SW480 (cell line): ENCODE measurements at regions not wholly inside any gene's neighbourhood (a gene's known extent, or its start where the extent isn't known, plus 50 kb on each side); places are given as distances from the start of the nearest gene placed in this dataset.

Experiments
- DNase-seq: peaks from one replicate; pipeline ENCODE4 v3.0.0-alpha.2; 2016; ENCODE audit warnings: low spot score

DNA sequence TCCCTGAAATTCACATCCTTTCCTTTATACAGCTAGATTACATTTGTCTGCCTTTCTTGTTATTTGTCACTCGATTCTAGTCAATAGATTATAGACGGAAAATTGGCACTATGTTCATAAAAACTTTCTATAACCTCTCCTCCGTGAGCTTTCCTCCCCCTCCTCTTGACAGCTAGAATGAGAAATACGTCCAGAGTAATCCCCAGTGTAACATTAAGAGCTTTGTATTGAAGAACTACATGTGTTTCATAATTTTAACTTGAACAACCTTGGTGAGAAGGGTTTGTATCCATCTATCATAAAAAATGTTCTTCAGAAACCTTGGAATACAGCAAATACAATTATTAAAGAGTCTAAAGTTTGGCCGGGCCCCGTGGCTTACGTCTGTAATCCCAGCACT is 1707.4 kb downstream of the PCDH7 start:
- no peak for DNase-seq

- DNase-seq, result no peak
Observed at GRCh38 chr4:32429151-32429550, 1709.0 kb downstream of the PCDH7 start.

GRCh38 chr4:32435308-32435707 is 1715.1 kb downstream of the PCDH7 start:
- DNase-seq, result no peak

- no peak for DNase-seq
Observed at GRCh38 chr4:32436816-32437215, 1716.6 kb downstream of the PCDH7 start.

DNA sequence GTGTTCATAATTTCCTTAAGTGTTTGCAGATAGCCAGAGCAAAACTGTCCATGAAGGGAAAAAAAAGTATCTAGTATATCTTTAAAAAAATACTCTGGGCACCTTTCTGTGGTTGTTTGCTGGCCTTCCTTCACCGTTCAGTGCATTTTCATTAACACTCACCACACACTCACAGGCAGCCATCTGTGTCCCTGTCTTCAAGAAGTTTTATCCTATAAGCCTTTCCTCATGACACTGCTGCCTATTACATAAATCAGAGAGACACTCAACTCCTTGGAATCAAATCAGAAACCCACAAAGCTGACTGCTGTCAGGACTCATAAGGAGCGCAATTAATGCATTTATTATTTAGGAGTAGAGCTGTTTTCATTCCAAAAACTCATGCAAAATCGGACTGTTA is 1720.2 kb downstream of the PCDH7 start:
- DNase-seq, result no peak

DNA sequence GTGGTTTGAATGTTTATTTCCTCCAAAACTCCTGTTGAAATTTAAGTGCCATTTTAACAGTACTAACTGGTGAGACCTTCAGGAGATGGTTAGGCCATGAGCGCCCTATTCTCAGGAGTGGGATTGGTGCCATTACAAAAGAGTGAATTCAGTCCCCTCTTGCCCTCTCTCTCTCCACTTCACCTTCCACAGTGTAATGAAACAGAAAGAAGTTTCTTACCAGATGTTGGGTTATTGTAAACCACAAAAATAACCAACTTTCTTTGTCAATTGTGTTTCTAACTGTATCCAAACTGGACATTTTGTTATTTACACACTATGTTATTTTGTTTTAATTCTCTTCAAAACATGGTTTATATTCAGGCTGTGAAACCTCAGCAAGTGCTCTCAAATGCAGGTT is 1734.3 kb downstream of the PCDH7 start:
- DNase-seq, result no peak

GRCh38 chr4:32455231-32455630 is 1735.1 kb downstream of the PCDH7 start:
- DNase-seq, result no peak

DNA sequence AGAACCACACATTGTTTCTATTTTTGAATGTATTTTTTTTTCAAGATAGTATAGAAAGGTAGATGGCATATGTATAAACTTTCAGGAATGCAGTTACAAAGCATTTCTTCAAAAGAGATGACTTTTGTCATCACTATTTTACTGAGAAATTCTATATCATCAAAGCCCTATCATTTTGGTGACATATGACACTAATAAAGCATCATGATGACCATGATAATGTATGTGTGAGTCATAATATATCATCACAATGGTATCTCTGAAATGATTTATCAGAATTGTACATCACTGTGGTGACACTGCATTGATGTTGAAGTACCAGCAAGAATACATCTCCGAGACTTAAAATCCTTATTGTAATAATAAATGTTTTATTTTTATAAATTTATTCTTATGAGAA is 1740.8 kb downstream of the PCDH7 start:
- DNase-seq, result no peak

GRCh38 chr4:32462944-32463343 is 1742.8 kb downstream of the PCDH7 start:
- no peak for DNase-seq

DNA sequence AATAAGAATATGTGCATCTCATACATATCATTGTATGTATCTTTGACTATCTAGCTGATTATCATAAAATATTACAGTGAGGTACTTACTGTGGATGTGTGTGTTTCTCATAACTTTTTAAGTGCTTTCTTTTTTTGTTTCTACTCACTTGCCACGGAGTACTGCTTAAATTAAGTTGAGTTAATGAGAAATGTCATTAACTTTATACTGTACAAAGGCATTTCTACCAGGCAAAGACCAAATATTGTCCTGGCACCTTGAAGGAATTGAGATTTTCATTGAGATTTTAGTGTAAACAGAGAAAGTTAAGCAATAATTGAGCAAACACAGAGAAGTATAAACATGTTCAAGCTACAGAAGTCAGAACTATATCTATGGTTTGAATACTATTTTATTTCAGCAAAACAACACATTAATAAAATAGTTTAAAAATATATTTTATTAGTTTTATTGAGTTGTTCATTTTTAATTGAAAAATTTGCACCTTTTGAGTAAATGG is 1750.0 kb downstream of the PCDH7 start:
- no peak for DNase-seq

GRCh38 chr4:32472918-32473317 is 1752.7 kb downstream of the PCDH7 start:
- DNase-seq, result no peak

GRCh38 chr4:32475710-32476109 is 1755.5 kb downstream of the PCDH7 start:
- no peak for DNase-seq

GRCh38 chr4:32477518-32477917 is 1757.3 kb downstream of the PCDH7 start:
- DNase-seq, result no peak

DNA sequence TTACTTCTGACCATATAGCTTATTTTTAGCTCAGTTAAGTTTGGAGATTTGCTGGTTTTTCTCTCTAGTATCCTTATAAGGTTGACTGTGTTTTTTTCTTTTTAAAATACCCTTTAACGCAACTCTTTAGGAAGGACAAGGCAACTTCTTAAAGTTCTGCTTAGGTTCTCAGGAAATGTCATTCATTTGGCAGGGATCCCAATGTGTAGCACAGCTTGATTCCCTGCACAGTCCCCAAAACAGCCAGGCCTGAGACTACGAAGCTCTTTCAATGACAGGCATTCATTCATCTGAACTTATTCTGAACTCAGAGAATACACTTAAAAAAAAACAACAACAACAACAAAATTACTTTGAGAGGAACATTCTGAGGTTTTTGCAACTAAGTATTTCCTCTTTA is 1765.8 kb downstream of the PCDH7 start:
- DNase-seq, result no peak

- no peak for DNase-seq
Observed at GRCh38 chr4:32488690-32489089, 1768.5 kb downstream of the PCDH7 start.

DNA sequence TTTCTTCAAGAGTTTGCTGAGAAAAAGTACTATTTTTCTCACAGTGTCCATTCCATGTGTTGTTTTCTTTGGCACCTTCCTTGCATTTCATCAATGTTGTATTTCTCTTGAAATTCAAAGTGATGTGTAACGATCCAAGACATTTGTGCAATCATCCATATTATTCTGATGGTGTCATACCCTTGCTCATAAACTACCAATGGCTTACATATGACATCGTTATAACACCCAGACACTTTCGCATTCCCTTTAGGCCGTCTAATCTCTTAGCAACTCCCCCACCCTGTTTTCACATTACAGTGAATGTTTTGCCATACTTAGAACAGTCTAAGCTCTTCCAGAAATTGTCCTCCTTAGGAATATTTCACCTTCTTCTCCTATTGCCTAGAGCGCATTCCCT is 1779.0 kb downstream of the PCDH7 start:
- DNase-seq, result no peak

- DNase-seq, result no peak
Observed at GRCh38 chr4:32503241-32503640, 1783.1 kb downstream of the PCDH7 start.

DNA sequence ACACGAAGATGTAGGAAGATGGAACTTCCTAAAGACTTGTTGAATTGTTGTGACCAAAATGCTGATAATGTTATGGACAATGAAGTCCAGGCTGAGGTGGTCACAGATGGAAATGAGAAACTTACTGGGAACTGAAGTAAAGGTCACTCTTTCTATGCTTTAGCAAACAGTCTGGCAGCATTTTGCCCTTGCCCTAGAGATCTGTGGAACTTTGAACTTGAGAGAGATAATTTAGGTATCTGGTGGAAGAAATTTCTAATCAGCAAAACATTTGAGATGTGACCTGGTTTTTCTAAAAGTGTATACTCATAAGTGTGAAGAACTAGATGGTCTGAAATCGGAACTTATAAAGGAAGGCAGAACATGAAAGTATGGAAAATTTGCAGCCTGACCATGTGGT is 1785.9 kb downstream of the PCDH7 start:
- no peak for DNase-seq

- DNase-seq, result no peak
Observed at GRCh38 chr4:32519060-32519459, 1798.9 kb downstream of the PCDH7 start.

GRCh38 chr4:32525420-32525819 is 1805.3 kb downstream of the PCDH7 start:
- DNase-seq, result no peak

DNA sequence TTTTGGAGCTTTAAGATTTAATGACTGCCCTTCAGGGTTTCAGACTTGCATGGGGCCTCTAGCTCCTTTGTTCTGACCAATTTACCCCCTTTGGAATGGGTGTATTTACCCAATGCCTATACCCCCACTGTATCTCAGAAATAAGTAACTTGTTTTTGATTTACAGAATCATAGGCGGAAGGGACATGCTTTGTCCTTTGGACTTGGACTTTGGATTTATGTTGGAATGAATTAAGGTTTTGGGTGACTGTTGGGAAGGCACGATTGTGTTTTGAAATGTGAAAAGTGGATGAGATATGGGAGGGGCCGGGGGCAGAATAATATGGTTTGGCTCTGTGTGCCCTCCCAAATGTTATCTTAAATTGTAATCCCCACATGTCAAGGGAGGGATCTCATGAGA is 1824.7 kb downstream of the PCDH7 start:
- DNase-seq, result no peak

DNA sequence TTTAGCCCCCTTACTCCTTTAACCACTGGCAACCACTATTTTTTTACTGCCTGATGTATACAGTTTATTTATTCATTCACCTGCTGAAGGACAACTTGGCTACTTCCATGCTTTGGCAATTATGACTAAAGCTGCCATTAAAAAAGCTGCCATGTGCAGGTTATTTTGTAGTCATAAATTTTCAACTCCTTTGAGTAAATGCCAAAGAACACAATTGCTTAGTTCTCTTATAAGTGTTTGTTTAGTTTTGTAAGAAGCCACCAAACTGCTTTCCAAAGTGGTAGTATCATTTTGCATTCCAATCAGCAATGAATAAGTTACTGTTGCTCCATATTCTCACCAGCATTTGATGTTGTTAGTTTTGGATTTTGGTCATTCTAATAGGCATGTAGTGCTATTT is 1831.8 kb downstream of the PCDH7 start:
- DNase-seq, result no peak

GRCh38 chr4:32560306-32560705 is 1840.1 kb downstream of the PCDH7 start:
- no peak for DNase-seq

DNA sequence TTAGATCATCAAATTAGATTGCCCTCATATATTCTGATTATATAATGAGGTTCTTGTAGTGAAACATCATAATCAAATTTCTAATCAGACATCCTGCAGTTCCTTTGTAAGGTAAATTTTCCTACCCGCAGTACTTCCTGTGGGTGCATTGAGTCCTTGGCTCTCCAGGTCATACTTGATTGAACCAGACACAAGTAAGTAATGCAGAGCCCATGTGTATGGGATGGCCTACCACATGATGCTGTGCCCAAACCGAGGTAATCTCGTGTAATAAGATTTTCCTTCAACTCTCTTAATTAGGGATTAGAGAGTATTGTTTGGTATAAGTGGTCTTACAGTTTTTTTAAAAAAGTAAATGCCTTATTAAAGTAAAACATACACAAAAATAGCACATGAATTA is 1841.8 kb downstream of the PCDH7 start:
- DNase-seq, result no peak

- DNase-seq, result no peak
Observed at GRCh38 chr4:32564626-32565025, 1844.5 kb downstream of the PCDH7 start.
